NCI-H2107 (cell line): ENCODE measurements at regions not wholly inside any gene's neighbourhood (a gene's known extent, or its start where the extent isn't known, plus 50 kb on each side); places are given as distances from the start of the nearest gene placed in this dataset.
"Not testable (repeated sequence)": the region's sequence is repeated elsewhere in the genome, so short reads cannot be mapped to it uniquely, and the experiment has no call there.

Experiments
- DNase-seq: peaks from one replicate; lab custom pipeline; 2025; lab: John Stamatoyannopoulos, UW

DNA sequence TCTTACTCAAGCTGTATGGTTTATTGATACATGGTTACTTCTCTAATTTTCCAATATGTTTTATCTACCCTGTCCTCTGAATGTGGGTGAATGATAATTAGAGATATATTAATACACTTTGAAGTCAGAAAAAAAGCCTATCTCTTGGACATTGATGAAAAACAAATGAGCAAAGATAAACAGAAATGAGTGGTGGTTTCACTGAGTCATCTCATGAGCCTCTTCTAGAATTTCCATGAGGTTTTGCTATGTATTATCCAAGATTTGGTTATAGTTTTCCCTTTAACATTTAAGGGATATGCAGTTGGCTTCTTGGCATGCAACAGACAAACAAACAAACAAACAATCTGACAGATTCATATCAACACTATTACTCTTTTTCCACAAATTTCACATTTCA is 586.8 kb downstream of the RFPL4B start:
- DNase-seq: no peak

DNA sequence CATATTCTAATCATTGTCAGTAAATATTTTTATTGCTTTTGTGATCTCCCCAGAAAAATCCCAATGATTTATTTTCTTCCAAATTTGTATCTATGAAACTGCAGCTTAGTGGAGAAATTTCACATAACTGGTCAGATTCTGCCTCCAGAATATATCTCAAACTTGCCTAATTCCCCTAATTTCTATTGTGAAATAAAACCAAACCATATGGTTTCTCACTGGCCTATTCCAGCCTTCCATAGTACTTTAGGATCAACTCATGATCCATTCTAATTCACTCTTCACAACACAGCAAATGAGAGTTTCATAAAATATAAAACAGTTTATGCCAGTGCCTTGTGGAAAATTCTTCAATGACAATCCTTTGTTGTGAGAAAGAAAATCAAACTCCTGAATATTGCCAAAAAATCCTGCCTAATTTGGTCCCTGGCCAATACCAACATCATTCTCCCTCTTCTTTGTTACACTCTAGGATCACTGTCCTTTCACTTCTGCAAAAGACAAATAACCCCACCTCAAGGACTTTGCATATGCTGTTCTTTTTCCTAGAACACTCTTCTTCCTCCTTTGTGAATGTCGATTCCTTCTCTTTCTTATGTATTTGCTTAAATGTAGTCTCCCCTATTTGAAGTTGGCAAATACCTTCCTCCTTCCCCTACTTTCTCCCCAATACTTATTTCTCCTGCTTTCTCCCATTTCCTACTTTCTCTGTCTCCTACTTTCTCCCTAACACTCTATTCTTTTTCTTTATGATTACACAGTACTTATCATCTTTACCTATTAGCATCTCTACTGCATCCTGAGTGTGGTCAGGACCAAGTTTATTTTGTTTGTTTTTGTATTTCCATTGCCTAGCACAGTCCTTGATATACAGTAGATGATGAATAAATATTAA is 587.5 kb downstream of the RFPL4B start:
- DNase-seq: no peak

DNA sequence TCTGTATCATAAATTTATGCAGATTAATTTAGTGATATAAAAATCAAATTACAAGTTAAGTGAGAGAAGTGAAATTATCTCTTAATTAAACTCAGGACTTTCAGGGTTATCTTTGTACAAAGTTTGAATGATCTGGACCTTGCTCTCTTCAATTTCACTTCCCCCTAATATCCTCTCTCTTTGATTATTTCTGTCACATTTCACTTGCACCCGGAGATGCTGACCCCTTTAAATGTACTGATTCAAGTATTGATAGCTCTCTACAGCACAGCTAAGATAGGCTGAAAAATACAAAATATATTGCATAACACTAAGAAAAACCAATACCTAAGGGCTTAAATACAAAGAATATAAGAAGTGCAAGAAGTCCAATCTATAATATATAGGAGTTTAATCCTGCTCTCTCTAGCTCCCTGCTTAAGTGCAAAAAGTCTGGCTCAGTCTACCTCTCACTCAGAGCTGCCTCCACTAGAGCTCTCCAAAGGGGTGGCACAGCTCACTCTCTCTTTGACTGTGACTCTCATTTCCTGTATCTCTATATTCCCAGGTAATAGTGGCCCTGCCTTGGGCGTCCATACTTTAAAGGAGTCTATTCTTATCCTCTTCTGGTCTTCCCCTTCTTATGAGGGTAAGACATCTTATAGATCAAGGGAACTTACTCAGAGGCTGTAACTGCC is 588.4 kb downstream of the RFPL4B start:
- no peak for DNase-seq

DNA sequence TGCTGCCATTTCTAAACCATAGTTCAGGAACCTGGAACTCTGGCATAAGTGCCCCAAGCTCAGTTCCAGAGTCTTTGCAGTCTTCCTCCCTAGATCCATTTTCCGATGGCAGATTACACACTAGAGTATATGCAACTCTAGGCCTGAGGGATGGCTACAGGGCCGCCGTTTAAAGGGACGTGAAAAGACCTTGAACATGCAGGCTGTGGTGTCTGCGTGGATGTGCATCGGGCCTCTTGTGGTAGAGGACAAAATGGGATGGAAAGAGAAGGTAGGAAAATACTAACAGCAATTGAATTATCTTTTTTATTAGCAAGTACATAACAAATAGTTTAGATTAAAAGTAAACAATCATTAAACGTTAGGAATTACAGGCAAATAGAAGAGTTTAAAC is 588.9 kb downstream of the RFPL4B start:
- no peak for DNase-seq

DNA sequence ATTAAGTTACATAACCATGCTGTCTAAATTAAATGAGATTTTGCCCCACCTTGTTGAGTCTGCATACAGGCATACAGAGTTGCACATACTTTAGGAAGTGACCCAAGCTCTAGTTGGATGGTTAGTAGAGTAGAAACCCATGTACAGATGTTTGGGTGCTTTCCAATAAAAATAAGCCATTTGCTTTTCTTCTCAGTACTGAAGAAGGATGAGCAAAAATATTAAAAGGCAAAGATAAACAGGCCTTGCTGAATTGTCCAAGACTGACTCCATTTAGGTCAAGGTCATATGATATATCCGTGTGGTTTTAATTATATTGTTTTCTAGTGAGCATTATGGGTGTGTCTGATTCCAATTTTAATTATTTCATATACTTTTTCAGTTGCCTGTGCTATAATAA is 589.4 kb downstream of the RFPL4B start:
- no peak for DNase-seq

DNA sequence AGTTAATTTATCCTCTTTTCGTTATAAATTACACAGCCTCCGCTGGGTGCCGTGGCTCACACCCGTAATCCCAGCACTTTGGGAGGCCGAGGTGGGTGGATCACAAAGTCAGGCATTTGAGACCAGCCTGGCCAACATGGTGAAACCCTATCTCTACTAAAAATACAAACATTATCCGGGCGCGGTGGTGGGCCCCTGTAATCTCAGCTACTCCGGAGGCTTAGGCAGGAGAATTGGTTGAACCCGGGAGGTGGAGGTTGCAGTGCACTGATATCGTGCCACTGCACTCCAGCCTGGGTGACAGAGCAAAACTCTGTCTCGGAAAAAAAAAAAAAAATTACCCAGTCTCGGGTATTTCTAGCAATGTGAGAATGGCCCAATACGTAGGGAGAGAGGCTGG is 590.6 kb downstream of the RFPL4B start:
- not testable (repeated sequence) for DNase-seq

DNA sequence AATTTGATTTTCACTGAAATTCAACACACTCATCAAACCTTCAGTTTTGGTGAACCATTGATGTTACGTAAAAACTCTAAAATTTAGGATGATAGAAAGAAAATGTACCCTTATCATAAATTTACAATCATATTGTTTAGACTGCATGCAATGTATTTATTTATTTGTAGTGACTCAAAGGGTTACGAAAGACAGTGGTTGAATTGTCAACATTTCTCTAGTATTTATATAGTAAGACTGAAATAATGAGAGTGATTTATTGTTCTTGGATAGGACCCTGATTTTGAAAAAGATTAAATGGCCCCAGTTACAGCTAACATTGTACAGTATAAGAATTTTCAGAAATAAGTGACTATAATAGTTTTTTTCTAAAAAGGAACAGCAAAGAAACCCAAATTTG is 591.5 kb downstream of the RFPL4B start:
- DNase-seq: no peak

DNA sequence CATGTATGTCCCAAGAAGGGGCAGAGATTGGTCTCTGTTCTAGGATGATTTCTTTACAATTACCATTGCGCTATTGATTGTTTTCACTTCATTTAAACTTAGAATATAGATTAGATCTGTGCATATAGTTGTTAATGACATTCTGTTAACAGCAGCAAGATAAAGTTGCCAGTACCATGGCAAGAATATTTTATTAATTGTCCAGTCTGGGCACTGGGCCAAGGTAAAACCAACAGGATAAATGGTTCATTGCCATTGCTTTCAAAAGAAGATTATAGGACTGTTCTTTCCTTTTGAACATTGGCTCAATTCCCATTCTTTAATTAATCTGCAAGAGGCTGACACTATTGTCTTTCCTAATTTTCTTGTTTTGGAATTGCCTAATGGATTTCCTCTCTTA is 592.4 kb downstream of the RFPL4B start:
- DNase-seq: no peak

DNA sequence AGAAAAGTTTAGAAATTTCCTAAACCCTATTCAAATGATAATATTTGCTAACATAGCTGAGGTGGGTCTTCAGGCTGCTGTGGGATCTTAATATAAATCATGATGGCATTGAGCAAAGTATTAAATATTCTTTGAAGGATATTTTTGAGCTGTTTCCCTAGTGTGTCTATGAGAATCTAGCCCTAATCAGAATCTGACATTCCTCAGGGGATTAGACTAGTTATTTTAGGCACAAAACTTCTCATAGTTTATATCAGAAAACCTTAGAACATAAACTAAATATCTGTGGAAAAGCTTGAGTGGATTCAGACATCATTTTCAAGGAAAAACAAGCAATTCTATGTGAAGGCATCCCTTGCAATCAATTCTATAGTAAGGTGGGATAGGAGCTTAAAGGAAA is 594.5 kb downstream of the RFPL4B start:
- DNase-seq: no peak

DNA sequence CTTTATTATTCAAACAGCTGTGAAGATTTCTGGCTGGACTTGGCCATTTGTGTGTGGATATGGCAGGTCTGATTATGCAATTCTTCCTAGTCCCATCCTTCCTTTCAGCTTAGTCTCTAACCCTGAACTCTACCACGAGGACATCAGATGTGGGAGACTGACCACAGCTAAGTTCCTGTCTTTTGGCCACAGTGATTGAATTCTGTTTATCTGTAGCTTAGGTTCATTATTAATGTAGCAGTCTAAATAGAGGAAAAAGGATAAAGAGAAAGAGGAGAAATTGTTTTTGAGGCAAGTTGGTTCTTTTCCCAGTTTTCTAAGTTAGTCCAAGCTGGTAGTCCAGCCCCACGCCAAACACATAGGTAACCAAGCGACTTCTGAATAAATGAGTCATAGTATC is 598.9 kb downstream of the RFPL4B start:
- no peak for DNase-seq

DNA sequence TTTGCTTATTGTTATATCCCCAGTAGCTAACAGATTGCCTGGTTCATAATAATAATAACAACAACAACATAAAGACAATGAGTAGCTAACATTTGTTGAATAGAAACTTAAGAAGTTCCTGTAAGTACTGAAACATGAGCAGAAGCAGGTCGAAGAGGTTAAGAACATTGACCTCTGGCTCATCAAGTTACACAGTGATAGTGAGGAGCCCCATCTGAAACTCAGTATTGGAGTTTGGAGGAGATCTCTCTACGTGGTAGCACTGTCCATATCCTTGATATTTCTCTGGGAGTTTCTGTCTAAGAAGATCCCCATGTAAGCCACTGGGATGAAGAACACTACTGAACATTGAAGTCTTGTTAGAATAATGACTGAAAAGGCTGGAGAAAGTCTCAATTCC is 600.4 kb downstream of the RFPL4B start:
- no peak for DNase-seq

DNA sequence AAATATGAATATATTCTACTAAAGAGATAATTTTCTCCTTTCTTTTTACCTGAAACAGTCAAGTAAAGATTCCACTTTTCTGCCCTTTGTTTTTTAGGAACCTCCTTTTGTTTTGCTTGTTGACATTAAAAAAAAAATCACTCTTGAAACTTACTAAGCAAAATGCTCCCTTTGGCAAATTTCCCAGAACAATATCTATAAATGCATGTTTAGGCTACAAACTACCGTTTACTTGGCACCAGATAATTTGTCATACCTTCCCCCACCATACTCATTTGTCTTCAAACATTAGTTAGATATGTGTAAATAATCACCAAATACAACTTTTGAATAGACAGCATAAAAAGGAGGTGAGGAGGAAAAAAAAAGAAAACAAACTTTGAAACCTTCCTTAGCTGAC is 604.7 kb downstream of the RFPL4B start:
- DNase-seq: no peak

DNA sequence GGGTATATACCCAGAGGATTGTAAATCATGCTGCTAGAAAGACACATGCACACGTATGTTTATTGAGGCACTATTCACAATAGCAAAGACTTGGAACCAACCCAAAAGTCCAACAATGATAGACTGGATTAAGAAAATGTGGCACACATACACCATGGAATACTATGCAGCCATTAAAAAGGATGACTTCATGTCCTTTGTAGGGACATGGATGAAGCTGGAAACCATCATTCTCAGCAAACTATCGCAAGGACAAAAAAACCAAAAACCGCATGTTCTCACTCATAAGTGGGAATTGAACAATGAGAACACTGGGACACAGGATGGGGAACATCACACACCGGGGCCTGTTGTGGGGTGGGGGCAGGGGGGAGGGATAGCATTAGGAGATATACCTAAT is 608.6 kb downstream of the RFPL4B start:
- DNase-seq: not testable (repeated sequence)

DNA sequence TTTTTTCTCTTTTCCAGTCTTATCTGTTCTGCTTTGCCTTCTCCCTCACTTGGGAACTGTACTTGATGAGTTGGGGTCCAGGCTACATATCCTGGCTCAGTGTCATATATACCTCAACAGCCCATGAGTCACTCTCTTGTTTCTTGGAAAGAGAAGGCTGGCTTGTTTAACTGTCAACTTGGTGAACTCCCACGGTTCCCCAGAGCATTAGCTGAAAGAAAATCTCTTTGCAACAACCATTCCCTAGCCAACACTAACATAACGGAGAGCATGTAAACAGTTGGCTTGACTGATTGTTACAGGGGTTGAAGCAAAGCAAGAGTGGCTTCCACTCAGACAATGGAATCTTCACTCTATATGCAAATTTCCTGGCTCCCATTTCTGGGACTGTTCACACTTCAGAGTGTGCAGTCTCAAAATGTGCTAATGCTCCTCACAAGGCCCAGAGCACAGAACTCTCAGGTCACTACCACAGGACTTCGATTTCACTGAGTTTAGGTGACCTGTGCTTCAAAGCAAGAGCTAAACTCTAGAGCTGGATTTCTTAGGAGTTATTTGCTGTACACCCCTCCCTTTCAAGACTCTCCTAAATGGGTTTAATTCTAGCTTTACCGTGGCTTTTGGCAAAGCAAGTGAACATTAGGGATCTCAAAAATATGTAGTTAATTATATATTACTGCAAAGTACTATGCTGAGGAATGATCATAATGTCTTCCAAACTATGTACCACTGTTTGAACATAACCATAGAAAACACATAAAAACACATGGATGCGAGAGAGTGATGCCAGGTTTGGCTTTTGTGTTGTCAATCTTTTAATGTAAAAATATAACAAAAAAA is 609.8 kb downstream of the RFPL4B start:
- DNase-seq: no peak

DNA sequence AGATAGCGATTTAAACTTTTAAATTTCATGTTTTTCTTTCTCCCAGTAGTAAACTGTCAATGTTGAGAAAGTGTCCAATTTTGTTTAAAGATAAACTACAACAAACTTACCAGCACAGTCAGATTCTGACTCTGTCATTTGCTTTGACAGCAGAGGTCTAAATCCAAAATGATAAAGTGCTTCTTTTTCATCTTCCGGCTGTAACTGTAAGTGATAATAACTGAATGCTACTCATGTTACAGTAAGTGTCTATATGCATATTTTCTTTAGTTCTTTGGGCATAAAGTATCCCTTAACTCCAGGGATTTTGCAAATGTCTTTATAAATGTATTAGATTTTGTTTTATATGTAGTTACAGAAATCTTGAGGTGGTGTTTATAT is 610.4 kb downstream of the RFPL4B start:
- no peak for DNase-seq

DNA sequence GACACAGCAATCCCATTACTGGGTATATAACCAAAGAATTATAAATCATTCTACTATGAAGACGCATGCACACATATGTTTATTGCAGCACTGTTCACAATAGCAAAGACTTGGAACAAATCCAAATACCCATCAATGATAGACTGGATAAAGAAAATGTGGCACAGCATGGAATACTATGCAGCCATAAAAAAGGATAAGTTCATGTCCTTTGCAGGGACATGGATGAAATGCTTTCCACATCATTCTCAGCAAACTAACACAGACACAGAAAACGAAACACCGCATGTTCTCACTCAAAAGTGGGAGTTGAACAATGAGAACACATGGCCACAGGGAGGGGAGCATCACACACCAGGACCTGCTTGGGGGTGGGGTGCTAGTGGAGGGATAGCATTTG is 613.0 kb downstream of the RFPL4B start:
- not testable (repeated sequence) for DNase-seq

DNA sequence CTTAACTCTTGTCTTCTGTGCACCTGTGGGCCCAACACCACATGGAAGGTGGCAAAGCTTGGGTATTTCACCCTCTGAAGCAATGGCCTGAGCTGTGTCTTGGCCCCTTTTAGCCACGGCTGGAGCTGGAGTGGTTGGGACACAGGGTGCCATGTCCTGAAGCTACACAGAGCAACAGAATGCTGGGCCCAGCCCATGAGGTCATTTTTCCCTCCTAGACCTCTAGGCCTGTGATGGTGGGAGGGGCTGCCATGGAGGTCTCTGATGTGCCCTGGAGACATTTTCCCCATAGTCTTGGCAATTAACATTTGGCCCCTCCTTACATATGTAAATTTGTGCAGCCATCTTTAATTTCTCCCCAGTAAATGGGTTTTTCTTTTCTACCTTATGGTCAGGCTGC is 620.8 kb downstream of the RFPL4B start:
- DNase-seq: no peak

DNA sequence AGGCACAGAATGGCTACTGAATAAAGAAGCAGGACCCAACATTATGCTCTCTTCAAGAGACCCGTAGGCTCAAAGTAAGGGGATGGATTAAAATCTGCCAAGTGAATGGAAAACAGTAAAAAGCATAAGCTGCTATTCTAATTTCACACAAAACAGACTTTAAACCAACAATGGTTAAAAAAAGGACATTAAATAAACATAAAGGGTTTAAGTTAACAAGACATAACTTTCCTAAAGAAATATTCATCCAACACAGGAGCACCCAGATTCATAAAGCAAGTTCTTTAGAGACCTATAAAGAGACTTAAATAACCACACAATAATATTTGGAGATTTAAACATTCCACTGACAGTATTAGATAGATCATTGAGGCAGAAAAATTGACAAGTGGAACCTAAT is 624.5 kb downstream of the RFPL4B start:
- DNase-seq: no peak

DNA sequence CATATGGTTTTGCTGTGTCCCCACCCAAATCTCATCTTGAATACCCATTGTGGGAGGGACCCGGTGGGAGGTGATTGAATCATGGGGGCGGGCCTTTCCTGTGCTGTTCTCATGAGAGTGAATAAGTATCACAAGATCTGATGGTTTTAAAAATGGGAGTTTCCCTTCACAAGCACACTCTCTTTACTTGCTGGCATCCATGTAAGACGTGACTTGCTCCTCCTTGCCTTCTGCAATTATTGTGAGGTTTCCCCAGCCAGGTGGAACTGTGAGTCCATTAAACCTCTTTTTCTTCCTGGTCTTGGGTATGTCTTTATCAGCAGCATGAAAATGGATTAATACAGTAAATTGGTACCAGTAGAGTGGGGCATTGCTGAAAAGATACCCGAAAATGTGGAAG is 627.8 kb downstream of the RFPL4B start:
- DNase-seq: not testable (repeated sequence)

DNA sequence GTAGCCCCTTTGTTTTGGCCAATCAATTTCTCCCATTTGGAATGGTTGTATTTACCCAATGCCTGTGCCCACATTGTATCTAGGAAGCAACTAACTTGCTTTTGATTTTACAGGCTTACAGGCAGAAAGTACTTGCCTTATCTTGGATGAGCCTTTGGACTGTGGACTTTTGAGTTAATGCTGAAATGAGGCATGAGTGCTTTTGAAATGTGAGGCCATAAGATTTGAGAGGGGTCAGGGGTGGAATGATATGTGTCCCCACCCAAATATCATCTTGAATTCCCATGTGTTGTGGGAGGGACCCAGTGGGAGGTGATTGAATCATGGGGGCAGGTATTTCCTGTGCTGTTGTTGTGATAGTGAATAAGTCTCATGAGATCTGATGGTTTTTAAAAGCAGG is 629.4 kb downstream of the RFPL4B start:
- DNase-seq: not testable (repeated sequence)

DNA sequence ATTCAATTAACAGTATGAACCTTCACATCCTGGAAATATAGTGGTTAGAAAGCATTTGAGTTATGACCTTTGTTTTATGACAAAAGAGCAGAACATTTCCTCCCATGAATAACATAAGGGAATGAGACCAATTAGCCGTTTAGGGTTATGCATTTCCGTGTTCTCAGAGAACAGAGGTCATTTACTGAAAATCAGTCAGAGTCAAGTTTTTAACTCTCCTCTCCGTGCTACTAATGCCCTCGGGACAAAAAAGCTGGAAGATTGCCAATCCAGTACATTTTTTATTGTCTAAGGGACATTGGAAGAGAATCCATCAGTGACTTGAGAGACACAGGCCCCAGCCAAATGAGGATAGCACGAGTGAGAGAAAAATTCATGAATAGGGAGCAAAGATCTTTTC is 632.7 kb downstream of the RFPL4B start:
- DNase-seq: no peak

DNA sequence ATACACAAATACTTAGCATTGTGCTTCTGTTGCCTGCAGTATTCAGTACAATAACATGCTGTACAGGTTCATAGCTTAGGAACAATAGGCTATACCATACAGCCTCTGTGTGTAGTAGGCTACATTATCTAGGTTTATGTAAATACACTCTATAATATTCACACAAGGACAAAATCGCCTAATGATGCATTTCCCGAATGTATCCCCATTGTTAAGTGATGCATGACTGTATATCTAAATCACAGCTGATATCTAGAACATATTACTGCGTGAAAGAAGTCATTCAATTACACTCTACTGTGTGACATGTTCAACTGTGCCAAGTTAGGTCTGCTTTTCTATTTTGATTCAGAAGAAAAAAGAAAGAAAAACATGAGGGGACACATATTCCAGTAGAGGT is 633.5 kb downstream of the RFPL4B start:
- DNase-seq: no peak
